Fibroblast of pulmonary artery (primary cell): ENCODE measurements at regions not wholly inside any gene's neighbourhood (a gene's known extent, or its start where the extent isn't known, plus 50 kb on each side); places are given as distances from the start of the nearest gene placed in this dataset.

ENCODE experiments used
- DNase-seq: peaks from one replicate; pipeline ENCODE4 v3.0.0-alpha.2; 2010; ENCODE audit warnings: low read depth
- H3K4me3 ChIP-seq: replicated peaks from 2 replicates; pipeline ENCODE4 v1.5.1; 2011; ENCODE audit warnings: low read depth, mild to moderate bottlenecking, control low read depth, low read length, moderate library complexity
- TF ChIP-seq, protein P1 (sequence below): IDR thresholded peaks from 2 replicates; pipeline ENCODE4 v1.5.1; 2011; ENCODE audit warnings: mild to moderate bottlenecking, control low read depth, low read length, inconsistent platforms; ENCODE audit errors: missing control alignments

DNA sequence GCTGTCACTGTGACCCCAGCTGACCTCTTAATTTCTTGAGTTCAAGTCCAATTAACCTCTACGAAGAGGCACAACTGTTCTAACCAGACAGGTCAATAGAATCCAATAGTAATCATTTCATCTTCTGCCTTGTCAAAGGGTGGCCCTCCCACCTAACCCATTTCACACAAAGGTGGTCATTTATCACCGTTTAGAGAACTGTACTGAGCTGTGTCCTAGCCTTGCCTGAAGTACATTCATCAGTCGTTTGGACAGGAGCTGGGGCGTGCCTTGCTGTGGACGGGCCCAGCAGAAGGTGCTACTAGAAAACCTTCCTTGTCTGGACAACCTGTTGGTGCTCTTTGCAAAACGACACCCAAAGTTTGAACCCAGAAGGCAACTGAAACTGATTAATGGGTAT is 605.4 kb downstream of the ISL1 start:
- H3K4me3 ChIP-seq, result no peak overlapping the region
- no peak for DNase-seq
- TF ChIP-seq, protein P1, sequence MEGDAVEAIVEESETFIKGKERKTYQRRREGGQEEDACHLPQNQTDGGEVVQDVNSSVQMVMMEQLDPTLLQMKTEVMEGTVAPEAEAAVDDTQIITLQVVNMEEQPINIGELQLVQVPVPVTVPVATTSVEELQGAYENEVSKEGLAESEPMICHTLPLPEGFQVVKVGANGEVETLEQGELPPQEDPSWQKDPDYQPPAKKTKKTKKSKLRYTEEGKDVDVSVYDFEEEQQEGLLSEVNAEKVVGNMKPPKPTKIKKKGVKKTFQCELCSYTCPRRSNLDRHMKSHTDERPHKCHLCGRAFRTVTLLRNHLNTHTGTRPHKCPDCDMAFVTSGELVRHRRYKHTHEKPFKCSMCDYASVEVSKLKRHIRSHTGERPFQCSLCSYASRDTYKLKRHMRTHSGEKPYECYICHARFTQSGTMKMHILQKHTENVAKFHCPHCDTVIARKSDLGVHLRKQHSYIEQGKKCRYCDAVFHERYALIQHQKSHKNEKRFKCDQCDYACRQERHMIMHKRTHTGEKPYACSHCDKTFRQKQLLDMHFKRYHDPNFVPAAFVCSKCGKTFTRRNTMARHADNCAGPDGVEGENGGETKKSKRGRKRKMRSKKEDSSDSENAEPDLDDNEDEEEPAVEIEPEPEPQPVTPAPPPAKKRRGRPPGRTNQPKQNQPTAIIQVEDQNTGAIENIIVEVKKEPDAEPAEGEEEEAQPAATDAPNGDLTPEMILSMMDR, result no peak

DNA sequence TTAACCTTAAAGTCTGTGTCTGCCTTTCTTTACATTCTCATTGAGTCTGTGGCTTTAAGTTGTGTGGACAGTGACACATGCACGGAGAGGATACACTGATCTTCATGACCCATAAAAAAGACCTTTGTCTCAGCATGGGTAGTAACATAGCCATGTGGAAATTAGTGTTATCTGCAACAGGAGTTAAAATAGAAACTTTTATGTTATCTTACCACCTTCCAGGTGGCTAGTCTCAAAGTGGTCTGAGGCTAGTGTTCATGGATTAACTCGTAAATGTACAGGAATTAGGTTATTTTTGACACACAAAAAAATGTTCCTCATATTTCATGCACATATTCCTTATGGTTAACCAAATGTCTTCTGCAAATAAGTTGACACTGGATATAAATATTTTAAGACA is 607.0 kb downstream of the ISL1 start:
- TF ChIP-seq, protein P1, result no peak
- no peak for DNase-seq
- no peak overlapping the region for H3K4me3 ChIP-seq

DNA sequence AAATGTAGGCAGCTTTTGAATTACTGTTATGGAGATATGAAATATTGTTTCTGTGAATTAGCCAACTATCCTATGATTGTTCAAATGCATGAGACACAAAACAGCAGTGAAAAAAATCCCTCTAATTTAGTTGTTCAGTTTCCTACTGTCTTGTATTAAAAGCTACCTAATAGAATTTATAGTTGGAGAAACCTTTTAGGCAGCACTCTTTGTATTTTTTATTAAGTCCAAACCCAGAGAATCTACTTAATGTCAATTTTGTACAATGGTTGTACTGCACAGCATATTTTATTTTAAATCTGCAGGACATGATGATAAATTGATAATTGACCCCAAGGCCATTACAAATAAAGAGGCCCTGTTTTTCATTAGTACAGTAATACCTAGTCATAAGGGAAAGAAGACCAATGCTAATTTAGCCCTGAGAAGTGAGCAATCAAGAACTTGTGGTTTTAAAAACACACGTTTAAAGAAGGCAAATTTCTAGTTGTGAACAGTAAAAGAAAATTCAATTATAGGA is 607.5 kb downstream of the ISL1 start:
- DNase-seq, result no peak
- no peak overlapping the region for H3K4me3 ChIP-seq
- TF ChIP-seq, protein P1, result no peak

DNA sequence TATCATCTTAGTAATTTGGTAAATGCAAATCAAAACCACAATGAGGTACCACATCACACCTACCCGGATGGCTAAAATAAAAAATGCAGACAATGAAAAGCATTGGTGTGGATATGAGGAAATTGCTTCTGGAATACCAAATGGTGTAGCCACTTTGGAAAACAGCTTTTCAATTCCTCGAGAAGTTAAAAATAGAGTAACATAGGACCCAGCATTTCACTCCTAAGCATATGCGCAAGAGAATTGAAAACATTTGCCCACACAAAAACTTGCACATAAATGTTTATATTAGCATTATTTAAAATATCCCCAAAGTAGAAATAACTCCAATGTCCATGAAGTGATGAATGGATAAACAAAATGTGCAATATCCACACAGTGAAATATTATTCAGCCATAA is 608.7 kb downstream of the ISL1 start:
- TF ChIP-seq, protein P1, result no peak
- no peak for DNase-seq
- H3K4me3 ChIP-seq, result no peak overlapping the region

DNA sequence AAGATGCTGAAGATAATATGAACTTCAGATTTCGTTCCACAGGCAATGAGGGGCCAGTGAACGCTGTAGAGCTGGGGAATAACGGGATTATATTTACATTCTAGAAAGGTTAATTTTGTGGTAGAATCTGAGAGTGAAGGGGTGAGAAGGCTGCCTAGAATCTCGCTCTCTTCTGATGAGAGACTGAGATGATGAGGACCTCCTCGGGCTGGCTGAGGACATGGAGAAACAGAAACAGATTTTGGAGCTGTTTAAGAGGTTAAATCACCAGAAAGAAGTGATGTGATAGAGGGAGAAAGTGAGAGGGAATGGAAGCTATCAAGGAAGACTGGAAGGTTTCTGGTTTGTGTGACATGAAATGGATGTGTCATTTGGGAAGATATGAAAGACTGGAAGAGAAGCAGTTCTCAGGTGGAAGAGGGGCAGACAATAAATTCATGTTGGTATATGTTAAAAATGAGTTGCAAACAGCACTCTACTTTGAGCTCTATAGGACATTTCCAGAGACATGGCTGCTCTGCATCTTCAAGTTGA is 612.6 kb downstream of the ISL1 start:
- DNase-seq, result no peak
- H3K4me3 ChIP-seq, result no peak overlapping the region
- TF ChIP-seq, protein P1, result no peak

DNA sequence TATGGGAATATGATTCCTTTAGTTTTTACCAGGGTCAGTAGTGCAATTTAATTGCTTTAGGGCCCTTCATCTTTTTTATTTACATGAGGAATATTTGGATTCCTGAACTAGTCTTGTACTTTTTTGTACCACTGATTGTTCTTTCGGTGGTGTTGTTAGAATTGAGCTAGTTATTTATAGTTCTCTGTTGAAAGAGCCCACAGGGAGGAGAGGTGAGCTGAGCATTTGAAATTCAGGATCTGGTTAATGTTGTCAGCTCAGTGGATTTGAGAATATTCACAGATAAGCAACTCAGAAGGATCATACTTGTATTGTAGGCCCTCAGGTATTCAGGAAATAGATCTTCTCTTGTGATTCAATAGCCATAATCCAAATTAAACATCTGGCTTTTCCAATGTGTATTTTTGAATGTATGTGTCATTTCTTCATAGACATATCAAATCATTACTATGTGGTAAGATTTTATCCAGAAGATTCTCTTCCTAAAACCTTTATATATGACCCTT is 613.2 kb downstream of the ISL1 start:
- TF ChIP-seq, protein P1, result no peak
- no peak for DNase-seq
- H3K4me3 ChIP-seq, result no peak overlapping the region

DNA sequence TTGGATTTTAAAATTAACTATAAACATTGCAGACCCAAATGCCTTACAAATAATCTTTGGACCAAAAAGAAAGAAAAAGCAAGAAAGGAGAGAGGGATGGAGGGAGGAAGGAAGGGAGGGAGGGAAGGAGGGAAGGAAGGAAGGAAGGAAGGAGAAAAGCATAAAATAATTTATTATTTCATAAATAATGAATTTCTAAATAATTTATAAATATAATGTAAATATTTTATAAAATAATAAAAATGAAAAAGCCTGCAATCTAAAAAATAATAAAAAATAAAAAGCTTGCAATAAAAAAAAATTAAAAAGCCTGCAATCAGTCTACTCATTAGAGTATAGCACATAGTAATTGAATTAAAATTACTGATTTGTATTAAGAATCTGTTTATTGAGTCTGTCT is 614.3 kb downstream of the ISL1 start:
- TF ChIP-seq, protein P1, result no peak
- no peak overlapping the region for H3K4me3 ChIP-seq
- DNase-seq, result no peak
